Right kidney (tissue), 1 donor: ENCODE measurements at regions not wholly inside any gene's neighbourhood (a gene's known extent, or its start where the extent isn't known, plus 50 kb on each side); places are given as distances from the start of the nearest gene placed in this dataset.

Experiments
- DNase-seq: peaks from one replicate; pipeline ENCODE4 v3.0.0-alpha.2; 2016

DNA sequence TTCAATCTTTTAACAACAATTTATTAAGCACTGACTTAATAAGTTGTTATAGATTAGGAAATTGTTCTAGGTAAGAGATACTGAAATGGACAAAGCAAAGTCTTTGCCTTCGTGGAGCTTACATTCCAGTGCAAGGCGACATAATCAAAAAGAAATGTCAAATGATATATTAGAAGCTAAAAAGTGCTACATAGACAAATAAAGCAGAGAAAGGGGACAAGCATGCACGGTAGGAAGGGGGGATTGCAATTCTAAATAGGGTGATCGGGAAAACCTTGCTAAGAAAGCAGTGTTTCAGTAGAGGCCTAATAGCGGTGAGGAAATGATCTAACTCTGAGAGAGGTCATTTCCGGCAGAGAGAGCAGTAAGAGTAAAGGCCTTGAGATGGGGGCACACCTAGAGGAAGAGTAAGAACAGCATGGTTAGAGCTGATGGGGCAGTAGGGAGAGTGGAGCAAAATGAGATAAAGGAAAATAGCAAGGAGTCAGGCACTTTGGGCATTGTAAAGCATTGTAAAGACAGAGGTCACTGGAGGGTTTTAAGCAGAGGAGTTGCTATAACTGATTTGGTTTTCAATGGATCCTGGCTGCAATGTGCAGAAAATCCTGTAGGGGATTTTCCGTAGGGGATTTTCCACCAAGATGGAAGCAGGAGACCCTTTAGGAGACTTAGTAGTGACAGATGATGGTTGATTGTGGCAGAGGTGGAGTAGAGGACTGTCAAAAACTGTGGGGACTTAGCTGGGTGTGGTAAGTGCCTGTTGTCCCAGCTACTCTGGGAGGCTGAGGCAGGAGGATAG, 71.7 kb upstream of the CFAP20DC start:
- DNase-seq = no peak

DNA sequence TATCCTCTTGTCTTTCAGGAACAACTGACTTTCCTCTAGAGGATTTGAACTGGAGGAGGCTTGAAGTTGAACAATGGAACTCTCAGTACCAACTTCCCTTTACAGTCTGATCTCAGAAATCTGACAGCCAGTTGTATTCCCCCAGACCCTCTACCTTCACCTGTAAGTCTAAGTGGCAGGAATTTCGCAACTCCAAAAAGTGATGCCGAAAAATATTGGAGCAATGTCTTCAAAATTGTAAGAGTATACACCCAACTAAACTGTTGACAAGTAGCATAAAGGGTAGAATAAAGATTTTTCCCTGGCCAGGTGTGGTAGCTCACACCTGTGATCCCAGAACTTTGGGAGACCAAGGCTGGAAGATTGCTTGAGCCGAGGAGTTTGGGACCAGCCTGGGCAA, 69.1 kb upstream of the CFAP20DC start:
- no peak for DNase-seq

DNA sequence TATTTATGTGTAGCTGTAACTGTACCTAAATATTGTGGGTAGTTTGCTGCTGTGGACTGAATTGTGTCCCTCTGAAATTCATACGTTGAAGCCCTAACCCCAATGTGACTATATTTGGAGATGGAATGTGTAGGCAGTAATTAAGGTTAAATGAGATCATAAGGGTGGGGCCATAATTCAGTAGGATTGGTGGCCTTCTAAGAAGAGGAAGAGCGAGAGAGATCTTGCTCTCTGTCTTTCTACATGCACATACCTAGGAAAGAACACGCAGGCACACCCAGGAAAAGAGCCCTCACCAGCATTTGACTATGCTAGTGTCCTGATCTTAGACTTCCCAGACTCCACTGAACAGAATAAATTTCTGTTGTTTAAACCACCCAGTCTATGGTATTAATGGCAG, 67.6 kb upstream of the CFAP20DC start:
- no peak for DNase-seq

DNA sequence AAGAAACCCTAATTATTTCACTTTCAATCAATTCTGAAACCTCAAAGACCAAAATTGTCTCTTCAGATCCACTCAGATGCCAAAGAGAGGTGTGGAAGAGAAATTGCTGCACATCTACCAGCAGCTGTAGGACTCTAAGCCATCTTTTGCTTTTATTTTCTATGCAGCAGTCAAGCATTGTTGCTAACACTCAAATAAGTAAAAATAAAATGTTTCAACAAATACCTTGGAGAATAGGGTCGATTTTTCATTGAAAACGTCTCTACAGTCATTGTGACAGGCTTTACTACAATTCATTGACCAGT, 66.4 kb upstream of the CFAP20DC start:
- DNase-seq = no peak

DNA sequence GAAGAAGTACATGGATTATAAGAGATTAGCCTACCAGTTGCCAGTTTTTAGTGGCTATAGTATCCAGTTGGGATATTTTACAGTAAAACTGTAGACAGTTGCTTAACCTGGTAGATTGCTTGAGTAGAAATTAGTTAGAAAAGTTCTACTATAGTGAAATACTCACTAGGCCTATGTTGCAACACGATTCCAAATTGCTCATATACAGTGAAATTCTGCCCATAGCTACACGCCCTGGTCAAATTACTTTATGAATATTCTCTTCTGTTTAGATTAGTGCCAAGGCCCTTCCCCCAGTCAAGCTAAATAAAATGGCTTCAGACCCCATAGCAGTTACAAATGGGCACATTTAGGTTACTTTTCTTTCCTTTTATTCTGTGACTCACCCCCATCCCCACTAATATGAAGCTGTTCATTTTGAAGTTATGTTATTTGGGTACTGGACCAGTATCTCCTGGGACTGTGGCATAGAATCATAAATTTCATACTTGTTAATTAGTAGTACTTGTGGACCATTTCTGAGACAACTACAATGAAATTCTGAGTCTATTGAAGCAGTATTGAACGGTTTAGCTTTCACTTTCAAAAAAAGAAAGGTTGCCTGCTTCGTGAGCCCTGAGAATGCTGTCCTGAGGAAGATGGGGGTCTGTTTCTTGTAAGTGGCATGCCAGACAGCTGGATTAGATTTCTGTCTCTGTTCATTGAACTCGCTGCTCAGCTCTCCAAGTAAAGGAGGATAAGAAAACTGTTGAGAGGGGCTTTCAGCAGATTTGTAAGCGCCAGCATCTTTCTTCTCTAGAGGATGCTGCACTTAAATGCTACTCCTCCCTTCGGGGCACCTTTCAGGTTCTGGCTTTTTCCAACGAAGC, 65.8 kb upstream of the CFAP20DC start:
- no peak for DNase-seq

DNA sequence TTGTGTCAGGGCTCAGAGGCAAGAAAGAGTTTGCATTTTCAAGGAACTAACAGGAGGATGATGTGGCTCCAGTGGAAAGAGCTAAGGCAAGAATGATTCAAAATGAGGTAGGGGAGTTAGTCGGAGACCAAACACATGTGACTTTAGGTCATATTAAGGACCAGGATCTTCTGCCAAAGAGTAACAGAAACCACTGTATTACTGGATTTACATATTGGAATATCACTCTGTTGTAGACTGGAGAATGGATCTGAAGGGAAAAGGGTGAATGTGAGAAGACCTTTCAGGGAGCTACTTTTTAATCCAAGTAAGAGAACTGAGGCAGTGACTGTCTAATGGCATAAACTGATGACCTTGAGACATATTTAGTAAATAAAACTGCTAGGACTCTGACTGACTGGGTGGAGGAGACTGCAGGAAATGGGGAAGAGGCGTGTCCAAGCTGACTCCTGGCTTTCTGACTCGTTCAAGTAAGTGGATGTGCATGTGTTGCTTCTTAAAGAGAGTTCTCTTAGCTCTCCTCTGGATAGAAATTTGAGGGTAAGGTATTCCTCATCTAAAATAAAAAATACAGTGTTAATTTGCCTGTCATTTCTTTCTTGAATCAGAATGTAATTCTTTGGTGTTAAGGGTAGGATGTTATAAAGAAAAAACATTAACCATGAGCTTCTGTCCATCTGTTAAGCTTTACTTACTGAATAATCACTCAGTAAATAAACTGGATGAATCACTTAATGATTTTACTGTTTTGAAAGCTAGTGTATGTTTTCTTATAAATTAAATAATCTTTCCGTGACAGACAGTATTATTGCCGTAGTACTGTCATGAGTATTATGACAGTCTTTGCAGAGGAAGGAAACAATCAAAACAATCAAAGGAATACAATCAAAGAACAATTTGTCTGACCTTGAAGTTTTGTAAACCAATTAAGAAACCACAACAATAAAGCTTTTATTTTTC, 58.3 kb upstream of the CFAP20DC start:
- no peak for DNase-seq

DNA sequence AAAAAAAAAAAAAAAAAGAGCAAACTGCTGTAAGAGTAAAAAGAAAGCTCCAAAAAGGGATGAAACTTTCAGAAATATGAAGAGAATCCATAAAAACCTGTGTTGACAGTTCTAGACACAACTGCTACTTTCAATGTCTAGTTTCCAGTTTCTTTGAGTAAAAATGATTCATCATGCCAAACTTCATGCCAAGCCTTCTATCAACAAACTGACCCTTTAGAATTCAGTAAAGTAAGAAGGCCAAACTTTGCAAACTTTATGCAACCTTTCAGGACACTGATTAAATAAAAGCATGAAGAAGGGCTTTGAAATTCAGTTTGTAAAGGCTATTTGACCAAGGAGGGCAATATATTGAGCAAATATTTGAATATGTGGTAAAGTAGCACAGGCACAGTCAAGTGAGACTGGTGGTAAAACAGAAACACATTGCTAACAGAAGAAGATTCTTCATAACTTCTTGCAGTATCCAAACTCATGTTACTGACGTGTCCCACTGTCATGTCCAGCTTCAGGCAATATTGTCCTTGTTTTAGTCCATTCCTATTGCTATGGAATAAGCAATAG, 56.3 kb upstream of the CFAP20DC start:
- DNase-seq = no peak

DNA sequence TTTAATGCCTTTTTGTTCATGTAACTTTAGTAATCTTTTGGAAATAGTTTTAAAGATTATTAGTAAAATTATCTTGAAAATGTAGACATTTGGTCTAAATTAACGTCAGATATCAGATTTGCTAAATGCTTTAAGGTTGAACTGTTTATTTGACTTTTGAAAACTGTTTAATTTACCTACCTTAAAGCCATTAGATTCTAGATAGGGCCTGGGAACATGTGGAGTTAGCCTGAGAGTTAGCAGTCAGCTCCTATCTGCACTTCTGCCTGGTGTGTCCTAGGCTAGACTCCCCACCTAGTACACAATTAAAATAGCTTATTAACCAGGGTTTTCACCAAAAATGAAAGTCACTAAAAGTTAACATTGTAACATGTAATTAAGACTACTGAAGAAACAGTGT, 53.7 kb upstream of the CFAP20DC start:
- DNase-seq = no peak

DNA sequence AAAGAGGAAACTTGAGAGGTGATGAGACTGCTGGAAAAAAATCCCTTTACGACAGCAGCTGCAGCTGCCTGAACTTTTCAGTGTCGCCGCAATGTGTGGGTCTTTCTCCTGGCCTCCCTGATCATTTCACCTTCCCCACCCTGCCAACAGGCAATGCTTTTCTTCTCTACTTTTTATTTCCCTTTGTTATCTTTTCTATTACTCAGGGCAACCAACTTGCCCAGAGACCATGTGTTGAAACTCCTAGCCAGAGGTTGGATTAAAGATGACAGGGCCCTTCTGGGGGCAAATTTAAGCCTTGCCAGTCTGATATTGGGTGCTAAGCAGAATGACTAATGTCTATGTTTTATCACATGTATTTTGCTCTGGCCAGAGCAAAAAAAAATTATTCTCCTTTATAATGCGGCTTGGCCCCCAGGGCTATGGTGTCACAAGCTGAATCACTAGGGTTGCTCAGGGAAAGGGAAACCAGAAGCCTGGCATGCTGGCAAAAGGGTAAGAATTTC, 51.5 kb upstream of the CFAP20DC start:
- no peak for DNase-seq
